PFSK-1 (cell line): ENCODE measurements at regions not wholly inside any gene's neighbourhood (a gene's known extent, or its start where the extent isn't known, plus 50 kb on each side); places are given as distances from the start of the nearest gene placed in this dataset.

ENCODE experiments used
- FOXP2 ChIP-seq: optimal IDR thresholded peaks from 2 replicates; pipeline ENCODE3; 2011; ENCODE audit warnings: borderline replicate concordance, control low read depth, inconsistent platforms; ENCODE audit not compliant: insufficient read depth; ENCODE audit errors: extremely low read length, extremely low read depth
- POLR2AphosphoS5 ChIP-seq: IDR thresholded peaks from 2 replicates; pipeline ENCODE4 v1.6.1; 2012; ENCODE audit warnings: low read depth, mild to moderate bottlenecking, control low read depth, low read length, moderate library complexity
- REST ChIP-seq, 2 experiments: IDR thresholded peaks; 2 replicates each; pipeline versions ENCODE4 v1.6.1 to v1.8.0; 2011 to 2012; ENCODE audit warnings: low read depth in 2 of 2, low read length in 2 of 2, control low read depth in 1 of 2, inconsistent platforms in 1 of 2, mild to moderate bottlenecking in 1 of 2, moderate library complexity in 1 of 2; ENCODE audit not compliant: insufficient read depth in 1 of 2
- SIN3A ChIP-seq: IDR thresholded peaks from 2 replicates; pipeline ENCODE4 v1.6.1; 2012; ENCODE audit warnings: mild to moderate bottlenecking, low read length, moderate library complexity, borderline replicate concordance; ENCODE audit not compliant: insufficient read depth
- TAF1 ChIP-seq: IDR thresholded peaks from 2 replicates; pipeline ENCODE4 v1.6.1; 2012; ENCODE audit warnings: low read length, control low read depth, borderline replicate concordance; ENCODE audit not compliant: insufficient read depth

- no peak for TF ChIP-seq SIN3A
These were observed 274.0 kb upstream of the CDH9 start for GRCh38 chr5:27312291-27312893.

- no peak for TF ChIP-seq REST (IDR thresholded peaks at IDR 0.05; ENCODE audit: insufficient read depth in 1 of 2, low read depth in 2 of 2, low read length in 2 of 2)
These were observed 273.2 kb upstream of the CDH9 start for GRCh38 chr5:27311544-27311943.

GRCh38 chr5:27308153-27308552 is 269.8 kb upstream of the CDH9 start:
- TF ChIP-seq POLR2AphosphoS5: no peak
- no peak for TF ChIP-seq FOXP2
- no peak for TF ChIP-seq SIN3A
- no peak for TF ChIP-seq TAF1
- no peak for TF ChIP-seq REST (IDR thresholded peaks at IDR 0.05; ENCODE audit: insufficient read depth in 1 of 2, low read depth in 2 of 2, low read length in 2 of 2)

- TF ChIP-seq FOXP2 (no peak), REST (IDR thresholded peaks at IDR 0.05; ENCODE audit: insufficient read depth in 1 of 2, low read depth in 2 of 2, low read length in 2 of 2) (no peak), SIN3A (no peak), TAF1 (no peak), POLR2AphosphoS5 (no peak)
These were observed 251.8 kb upstream of the CDH9 start for GRCh38 chr5:27290172-27290571.

GRCh38 chr5:27276119-27276518 is 237.7 kb upstream of the CDH9 start:
- TF ChIP-seq FOXP2 (no peak), REST (IDR thresholded peaks at IDR 0.05; ENCODE audit: insufficient read depth in 1 of 2, low read depth in 2 of 2, low read length in 2 of 2) (no peak), POLR2AphosphoS5 (no peak), SIN3A (no peak), TAF1 (no peak)
